GM21447 (cell line): ENCODE measurements at regions not wholly inside any gene's neighbourhood (a gene's known extent, or its start where the extent isn't known, plus 50 kb on each side); places are given as distances from the start of the nearest gene placed in this dataset.

ENCODE experiments used
- ATAC-seq: cut with Tn5 transposase; IDR thresholded peaks from one replicate; pipeline ENCODE4 v1.9.1; 2021; ENCODE audit not compliant: unreplicated experiment

DNA sequence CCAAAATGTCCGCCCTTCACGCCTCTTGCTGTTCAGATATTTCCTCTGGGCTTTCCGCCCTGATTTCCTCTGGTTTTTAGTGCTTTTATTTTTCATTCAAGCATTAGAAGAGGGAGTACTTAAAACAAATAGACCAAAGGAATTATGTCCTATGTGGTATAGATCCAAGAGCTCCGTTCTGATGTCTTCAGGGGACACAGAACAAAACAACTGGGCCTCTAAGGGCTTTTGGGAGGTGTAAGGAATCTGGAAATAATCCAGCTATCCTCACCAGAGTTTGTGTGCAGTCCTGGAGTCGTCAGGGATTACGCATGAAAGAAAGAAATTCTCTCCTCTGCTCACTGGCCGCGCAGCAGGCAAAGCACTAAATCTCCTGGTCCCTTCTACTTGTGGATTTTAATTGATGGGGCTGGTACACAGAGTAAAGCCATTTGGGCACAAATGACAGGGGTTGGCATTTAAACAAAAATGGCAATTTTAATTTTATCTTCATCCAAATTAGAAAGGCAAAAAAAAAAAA is 999.2 kb downstream of the ADGRL3 start:
- no peak for ATAC-seq

DNA sequence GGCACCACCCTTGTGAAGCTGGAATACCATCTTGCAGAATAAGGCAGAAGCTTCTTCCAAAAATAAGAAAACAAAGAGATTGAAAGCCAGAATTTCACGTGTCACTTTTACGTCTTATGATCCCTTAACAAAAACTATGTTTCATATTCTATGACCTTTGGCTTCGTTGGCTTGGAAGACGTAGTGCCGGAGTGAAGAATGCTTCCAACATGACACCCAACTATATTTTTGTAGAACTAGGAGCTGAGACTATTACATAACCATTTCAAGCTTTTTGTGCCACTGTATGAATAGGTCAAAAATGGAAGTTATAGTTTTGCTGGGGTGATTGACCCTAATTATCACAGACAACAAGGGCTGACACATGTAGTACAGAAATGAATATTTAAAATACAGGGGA is 996.2 kb downstream of the ADGRL3 start:
- no peak for ATAC-seq

DNA sequence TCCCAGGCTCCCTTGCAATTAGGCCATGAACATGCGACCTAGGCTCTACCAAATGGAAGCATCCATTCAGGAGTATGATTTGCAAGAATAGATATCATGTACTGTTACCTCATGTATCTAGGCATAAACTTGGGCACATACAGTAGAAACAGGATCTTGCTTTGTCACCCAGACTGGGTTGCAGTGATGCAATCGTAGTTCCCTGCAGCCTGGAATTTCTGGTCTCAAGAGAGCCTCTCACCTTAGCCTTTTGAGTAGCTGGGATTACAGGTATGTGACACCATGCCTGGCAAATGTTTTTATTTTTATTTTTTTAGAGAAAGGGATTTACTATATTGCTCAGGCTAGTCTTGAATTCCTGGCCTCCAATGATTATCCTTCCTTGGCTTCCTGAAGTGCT is 994.2 kb downstream of the ADGRL3 start:
- no peak for ATAC-seq

DNA sequence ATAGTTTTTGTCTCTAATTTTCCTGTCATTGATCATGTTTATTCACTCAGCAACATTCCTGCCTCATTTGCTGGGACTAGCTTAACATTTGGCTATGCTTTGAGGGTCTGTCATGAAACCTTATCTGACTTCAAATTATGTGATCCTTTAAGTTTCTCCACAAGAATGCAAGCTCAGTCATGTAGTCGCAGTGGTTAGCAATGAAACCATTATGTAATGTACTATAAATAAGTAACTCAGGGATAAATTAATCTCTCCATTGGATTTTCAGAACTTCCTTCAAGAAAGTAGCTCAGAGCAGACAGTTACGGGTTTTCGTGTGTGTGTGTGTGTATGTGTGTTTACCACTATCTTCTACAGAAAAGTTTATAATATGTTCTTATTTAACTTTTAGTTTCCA is 993.6 kb downstream of the ADGRL3 start:
- no peak for ATAC-seq

DNA sequence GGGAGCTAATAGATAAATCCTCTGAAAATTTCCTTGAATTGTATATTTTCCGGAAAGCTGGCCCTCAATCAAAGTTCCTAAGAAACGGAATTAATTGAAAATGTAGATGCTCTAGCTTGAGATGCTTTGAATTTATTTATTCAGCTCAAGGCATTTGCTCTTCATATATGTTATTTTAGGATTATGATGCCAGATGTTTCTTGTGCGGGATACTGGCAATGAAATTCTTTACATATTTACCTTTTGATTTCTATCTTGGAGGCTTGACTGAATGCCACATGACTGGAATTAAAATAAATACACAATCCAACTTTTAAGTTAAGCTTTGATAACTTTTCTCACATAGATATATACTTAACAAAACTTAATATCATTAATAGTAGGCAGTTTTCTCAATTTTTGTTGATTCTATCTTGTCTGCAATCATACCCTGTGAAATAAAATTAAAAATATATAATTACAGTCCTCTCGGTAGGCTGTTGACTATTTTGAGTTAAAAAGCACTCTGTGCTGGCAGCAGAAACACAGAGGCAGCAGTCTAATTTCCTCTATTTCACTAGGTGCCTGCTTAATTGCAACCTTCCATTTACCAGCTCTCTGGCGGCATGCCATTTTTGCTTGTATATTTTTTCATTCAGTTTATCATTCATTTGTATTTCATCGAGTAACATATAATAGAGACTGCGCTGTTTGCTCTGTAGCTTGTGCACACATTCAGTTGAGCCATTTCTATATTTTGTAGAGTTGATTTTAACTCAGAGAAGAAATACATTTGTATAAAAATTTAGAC is 991.5 kb downstream of the ADGRL3 start:
- no peak for ATAC-seq

DNA sequence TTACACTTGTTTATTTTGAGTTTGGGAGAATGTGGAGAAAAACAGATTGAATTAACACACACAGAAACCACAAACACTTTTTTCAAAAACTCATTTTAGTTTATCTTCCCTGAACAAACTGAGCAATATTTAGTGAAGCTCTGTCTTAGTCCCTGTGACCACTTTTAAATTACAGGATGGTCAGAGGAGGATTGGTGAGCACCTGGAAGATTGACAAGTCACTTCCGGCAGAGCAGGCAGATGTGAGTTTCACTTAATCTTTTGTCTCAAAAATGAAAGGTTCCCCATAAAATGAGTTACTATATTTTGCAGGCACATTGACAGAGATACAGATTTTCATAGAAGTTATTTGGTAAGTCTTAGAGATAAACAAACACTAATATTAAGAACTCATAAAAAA is 970.1 kb downstream of the ADGRL3 start:
- no peak for ATAC-seq

DNA sequence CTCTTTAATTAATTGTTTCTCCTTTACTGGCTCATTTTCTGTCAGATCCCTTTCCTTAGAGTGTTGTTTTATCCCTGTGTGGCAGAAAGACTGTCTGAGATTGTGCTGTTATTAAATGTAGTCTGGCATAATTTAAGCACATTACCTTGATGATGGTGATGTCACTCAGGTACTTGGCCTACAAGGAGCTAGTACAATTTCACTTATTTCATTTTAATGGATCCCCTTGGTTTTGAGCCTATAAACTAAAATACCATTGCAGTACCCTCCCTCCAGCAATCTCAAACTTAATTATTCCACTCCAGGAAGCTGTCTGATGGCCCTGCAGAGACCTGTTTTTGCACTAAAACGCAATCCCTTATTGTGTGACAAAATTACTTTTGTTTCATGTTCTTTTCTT is 968.6 kb downstream of the ADGRL3 start:
- no peak for ATAC-seq

DNA sequence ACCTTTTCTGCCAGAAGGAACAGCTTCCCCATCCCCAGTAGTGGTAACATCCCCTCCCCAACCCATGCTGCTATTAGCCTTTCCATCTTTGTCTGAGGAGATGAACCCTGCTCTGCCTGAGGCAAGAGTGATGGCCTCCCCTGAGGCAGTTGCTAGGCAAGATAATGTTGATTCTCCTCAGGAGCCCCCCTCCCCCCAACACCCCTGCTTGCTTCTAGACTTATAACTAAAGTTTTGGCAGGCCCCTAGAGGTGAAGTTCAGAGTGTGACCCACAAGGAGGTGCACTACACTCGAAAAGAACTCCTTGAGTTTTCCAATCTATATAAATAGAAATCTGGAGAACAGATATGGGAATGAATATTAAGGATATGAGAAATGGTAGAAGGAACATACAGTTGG is 962.5 kb downstream of the ADGRL3 start:
- ATAC-seq = no peak

DNA sequence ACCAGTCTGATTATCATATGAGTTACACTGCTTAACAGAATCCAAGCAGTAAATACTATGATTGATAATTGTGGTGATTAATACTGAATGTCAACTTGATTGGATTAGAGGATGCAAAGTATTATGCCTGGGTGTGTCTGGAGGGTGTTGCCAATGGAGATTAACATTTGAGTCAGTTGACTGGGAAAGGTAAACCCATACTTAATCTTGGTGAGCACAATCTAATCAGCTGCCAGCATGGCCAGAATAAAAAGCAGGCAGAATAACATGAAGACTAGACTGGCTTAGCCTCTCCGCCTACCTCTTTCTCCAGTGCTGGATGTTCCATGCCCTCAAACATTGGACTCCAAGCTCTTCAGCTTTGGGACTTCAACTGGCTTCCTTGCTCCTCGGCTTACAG is 961.3 kb downstream of the ADGRL3 start:
- ATAC-seq = no peak

DNA sequence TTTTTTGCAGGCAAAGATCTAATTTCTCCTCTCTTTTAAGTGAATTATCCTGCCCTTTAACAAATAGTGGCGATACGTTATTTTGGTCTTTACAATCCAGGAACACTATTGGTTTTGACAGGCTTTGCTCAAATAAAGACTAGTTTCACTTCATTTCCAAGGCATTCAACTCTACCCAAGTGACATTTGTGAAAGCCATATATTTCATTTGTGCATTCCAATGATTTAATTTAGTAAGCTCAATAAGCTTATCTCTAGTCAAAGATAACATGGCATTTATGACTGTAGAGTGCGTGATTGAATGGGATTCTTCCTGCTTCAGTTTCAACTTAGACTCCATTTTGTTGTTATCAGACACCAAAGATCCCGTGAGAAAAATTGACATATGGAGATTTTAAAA is 959.8 kb downstream of the ADGRL3 start:
- no peak for ATAC-seq

DNA sequence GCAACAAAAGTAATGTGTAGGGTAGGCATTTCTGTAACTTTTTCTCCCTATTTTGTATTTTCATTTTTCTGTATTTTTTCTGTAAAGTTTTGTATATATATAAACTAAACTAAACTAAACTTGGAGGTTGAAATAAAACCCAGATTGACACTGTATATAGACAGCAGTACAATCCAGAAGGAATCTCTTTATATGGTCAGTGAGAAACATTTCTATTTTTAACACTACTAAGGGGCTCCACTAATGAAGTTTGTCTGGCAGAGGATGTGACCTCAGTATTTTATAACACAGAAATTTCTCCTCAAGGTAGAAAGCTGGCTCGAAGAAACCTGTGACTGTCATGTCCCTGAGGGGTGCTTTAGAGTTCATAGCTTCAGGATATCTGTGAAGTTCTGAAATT is 959.2 kb downstream of the ADGRL3 start:
- ATAC-seq = no peak

DNA sequence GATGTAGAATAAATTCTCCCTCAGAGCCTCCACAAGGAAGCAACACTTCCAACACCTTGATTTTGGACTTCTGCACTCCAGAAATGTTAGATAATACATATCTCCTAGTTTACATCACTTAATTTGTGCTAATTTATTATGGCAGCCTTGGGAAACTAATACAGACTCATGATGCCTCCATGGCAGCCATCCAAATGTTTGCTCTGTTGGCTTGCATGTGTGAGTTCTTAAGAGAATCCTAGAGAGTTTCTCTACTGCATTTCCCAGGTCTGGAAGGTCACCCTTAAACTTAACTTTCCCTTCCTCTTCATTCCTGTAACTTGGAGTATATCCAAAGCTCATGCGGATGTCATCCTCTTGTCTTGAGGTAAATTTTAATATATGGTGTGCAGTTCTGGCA is 956.1 kb downstream of the ADGRL3 start:
- no peak for ATAC-seq

DNA sequence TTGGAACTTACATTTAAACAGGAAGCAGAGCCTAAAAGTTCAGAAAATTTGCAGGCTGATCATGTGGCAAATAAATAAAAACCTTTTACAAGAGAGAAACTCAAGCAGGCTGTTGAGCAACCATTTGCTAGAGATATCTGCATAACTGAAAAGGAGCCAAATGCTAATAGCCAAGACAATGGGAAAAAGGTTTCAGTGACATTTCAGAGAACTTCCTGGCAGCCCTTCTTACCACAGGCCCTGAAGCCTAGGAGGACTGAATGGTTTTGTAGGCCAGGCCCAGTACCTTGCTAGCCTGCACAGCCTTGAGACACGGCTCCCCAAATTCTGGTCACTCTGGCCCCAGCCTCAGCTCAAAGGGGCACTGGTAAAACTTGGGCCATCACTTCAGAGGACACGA is 945.1 kb downstream of the ADGRL3 start:
- no peak for ATAC-seq

DNA sequence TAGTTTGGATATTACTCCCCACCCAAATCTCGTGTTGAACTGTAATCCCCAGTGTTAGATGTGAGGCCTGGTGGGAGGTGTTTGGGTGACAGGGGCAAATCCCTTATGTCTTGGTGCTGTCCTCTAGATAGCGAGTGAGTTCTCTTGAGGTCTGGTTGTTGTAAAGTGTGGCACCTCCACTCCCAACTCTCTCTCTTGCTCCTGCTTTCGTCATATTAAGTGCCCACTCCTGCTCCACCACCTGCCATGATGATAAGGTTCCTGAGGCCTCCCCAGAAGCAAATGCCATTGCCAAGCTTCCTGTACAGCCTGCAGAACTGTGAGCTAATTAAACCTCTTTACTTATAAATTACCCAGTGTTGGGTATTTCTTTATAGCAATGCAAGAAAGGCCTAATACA is 944.3 kb downstream of the ADGRL3 start:
- ATAC-seq = no peak

DNA sequence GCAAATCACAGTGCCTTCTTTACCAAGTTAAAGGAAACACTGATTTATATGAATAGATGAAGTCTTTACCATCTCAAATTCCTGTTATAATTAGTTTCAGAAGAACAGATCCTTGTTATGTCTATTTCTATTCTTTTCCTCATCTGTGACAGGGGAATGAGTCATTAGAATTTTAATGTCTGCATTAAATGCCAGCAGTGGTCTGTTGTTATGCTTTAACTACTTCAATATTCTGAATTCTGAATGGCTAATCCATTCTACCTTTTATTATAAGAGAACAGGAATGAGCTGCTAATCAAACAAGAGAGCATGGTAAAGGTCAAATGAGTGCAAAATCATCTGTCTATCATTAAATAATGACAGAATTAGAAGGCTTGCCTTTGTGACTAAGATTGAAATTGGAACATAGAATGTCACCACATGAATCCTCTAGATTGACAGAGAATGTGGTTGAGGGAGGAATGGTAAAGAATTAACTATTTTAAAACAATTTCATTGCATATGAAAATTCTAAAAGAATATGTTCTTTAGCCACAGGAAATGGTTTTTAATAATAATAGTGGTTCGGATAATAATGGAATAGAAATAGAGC is 935.5 kb downstream of the ADGRL3 start:
- no peak for ATAC-seq

DNA sequence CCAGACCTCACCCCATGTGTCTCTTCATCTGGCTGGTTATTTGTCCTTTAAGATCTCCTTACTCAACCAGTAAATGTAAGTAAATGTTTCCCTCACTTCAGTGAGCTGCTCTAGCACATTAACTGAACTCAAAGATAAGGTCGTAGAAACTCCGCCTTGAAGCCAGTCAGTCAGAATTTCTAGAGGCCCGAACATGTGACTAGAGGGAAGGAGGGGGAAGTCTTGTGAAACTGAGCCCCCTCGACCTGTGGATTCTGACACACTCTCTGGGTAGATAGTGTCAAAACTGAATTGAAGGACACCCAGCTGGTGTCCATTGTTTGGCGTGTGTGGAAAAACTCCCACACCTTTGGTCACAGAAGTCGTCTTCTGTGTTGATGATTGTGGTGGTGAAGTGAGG is 933.9 kb downstream of the ADGRL3 start:
- ATAC-seq = no peak

DNA sequence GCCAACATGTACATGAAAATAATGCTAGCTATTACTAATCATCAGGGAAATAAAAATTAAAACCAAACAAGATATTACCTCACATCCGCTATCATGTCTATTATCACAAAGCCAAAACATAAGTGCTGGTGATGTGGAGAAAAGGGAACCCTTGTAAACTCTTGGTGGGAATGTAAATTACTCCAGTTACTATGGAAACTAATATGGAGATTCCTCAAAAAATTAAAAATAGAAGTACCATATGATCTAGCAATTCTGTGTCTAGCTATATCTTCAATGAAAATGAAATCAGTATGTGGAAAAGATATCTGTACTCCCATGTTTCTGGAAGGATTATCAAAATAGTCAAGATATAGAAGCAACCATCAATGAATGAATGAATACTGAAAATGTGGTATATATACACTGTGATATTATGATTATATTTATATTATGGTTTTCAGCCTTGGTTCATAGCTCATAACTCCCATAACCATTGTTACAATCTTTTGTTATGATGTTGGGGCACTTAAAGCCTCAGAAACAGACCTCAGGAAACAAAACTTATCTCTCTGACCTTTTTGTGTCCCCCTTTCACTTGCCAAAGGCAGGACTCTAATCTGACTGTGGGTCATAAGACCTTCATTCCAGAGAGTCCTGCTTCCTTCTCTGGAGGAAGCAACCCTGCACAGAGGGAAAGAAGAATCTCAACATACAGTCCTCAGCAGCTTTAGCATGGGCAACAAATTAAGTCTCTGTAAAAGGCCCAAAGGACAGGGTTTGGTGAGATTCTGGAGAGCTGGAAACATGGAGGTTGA is 933.2 kb downstream of the ADGRL3 start:
- no peak for ATAC-seq

DNA sequence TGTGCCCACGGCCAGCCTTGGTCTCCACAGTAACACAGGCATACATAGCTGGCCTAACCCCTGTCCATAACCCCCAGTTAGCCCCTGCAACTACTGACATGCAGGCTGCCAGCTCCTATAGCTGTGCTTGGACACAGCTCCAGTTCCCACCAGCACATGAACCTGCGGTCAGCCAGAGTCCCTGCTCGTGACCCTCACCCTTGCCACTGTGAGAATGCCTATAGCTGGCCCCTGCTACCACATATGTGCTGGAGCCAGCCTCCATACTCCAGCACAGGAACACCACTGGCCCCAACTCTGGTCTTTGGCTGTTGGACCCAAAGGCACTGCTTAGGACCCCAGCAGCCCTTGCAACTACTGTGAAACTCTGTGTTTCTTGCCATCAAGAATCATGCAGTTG is 930.9 kb downstream of the ADGRL3 start:
- ATAC-seq = no peak

DNA sequence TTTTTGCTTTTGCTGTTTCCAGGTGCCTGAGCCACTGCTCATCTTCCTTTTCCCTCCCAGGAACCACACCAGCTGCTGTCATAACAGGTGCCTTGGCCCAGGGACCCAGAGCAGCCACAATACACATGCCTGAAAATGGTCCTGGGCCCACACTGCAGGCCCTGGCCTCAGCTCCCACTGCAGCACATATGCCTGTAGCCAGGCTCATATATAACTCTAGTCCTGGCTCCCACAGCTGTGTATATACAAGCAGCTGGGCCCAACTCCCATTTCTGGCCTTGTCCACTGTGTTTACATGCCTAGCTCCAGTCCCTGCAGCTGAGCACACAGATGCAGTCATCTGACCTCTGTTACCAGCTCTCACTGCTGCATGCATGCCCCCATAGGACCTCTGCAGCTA is 930.5 kb downstream of the ADGRL3 start:
- ATAC-seq = no peak

DNA sequence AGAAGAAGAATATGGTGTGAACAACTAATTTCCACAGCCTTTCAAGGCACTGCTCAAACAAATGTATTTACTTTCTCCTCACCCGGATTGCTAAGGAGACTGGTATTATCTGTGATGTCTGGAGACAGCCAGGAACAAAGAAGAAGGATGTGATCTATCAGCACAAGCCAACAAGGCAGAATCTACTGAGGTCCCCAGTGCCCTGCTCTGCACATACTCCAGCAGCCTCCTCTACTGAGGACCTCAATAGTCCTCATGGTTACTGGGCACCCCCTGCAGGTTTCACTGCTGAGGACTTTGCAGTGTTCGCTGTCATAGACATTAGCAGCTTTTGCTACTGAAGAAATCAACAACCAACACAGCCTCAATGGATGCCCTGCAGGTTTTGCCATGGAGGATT is 930.1 kb downstream of the ADGRL3 start:
- ATAC-seq = no peak
